Nucleus accumbens (tissue), 56 donors: ENCODE measurements at regions not wholly inside any gene's neighbourhood (a gene's known extent, or its start where the extent isn't known, plus 50 kb on each side); places are given as distances from the start of the nearest gene placed in this dataset.

Experiments
- DNase-seq, 56 donors: peaks; one replicate each; lab custom pipeline; 2025; lab: John Stamatoyannopoulos, UW

GRCh38 chr1:84090447-84091245 is 53.4 kb upstream of the PRKACB start:
- no peak for DNase-seq

- no peak for DNase-seq
These were observed 54.2 kb upstream of the PRKACB start for GRCh38 chr1:84089867-84090266.

- DNase-seq, result no peak
These were observed 54.6 kb upstream of the PRKACB start for GRCh38 chr1:84089465-84089864.

GRCh38 chr1:84086616-84087015 is 57.5 kb upstream of the PRKACB start:
- no peak for DNase-seq

DNA sequence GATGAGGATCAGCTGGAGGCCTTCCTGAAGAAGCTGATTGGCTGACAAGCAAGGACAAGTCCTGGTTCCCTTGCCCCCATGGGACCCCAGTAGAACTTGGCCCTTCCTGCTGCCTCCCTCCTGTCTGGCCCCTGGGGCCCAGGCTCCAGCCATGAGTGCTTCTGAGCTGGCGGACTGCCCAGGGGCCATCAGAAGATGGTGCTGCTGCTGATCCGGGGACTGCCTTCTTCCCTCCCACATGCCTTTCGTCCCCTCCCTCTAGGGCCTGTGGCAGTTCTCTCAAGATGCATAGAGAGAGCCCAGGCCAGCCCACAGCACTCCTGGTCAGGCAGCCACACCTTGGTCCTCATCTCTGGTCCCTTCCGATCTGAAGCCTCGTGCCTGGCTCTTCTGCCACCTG is 57.9 kb upstream of the PRKACB start:
- DNase-seq, result no peak

DNA sequence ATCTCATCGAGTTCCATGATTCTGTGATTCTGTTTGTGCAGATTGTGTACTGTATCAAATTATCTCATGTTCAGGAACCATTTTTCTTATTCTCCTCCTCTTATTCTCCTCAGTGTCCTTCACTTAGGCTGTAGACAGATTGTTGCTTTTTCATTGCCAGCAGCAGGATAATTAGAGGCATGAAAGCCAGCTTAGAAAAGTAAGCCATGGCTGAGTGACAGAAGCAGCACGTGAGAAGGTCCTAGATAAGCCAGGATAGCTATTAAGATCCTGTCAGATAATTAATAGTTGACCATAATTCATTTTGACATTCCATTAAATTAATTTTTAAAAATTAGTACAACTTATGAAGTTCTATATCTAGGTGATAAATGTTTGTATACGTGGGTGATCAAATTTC is 60.8 kb upstream of the PRKACB start:
- peak in 1 of 56 donors; percentile 4 for DNase-seq

DNA sequence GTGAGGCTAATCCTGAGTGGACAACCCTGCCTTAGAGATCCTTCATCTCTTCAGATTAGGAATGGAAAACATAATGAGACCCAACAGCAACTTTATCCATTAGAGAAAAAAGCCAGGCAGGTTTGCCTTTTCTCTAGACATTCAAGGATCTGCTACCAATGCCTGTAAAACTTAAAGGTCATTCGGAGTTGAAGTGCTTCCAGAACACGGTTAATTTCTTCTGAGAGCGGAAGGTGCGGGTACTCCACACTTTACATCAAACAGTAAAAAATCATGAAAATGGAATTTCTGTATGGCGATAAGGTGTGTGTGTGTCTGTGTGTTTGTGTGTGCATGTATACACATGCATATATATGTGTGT is 65.2 kb upstream of the PRKACB start:
- DNase-seq, result no peak

- DNase-seq, result peak in 36 of 56 donors; percentile 30 to 83 (median 57)
These were observed 65.8 kb upstream of the PRKACB start for GRCh38 chr1:84078108-84078841.

- DNase-seq, result peak in 54 of 56 donors; percentile 39 to 92 (median 80)
These were observed 66.5 kb upstream of the PRKACB start for GRCh38 chr1:84077476-84078107.

GRCh38 chr1:84073266-84073665 is 70.8 kb upstream of the PRKACB start:
- DNase-seq, result no peak

- DNase-seq, result no peak
These were observed 70.4 kb upstream of the TTLL7 start for GRCh38 chr1:84069236-84069845.

DNA sequence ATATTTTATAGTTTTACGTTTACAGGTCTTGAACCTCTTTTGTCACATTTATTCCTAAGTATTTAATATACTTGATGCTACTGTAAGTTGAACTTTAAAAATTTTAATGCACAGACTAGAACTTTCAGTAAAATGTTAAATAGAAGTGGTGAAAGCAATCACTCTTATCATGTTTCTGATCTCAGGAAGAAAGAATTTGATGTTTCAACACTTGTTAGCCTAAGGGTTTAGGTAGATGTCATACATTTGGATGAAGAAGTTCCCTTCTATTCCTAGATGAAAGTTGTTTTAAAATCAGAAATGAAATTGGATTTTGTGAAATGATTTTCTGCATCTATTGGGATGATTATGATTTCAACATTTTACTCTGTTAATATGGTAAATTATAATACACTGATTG is 63.6 kb upstream of the TTLL7 start:
- DNase-seq, result no peak

- no peak for DNase-seq
These were observed 62.4 kb upstream of the TTLL7 start for GRCh38 chr1:84061336-84061735.

GRCh38 chr1:84060781-84061180 is 61.8 kb upstream of the TTLL7 start:
- no peak for DNase-seq

DNA sequence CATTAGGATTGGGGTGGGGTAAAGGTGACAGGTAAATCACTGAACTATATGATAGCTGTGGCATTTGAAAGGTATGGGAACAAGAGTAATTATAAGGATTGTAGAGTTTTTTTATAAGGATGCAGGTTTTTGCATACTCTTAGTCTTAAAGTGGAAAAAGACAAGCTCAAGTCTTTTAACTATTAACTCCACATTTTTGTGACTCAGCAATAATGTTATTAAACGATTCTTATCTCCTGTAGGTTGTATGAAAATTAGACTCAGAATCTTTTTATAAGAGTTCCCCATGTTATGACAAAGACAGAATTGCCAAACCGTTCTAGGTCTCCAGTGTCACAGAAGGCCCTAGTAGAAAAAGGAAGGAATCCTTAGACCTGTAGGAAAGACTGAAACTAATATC is 49.9 kb upstream of the TTLL7 start:
- DNase-seq, result no peak
